H9 (cell line): ENCODE measurements at regions not wholly inside any gene's neighbourhood (a gene's known extent, or its start where the extent isn't known, plus 50 kb on each side); places are given as distances from the start of the nearest gene placed in this dataset.

Experiments used
- DNase-seq: peaks from one replicate; pipeline ENCODE4 v3.0.0-alpha.2; 2017
- H2AFZ ChIP-seq: one replicate; pipeline ENCODE4 v1.6.1; 2013; ENCODE audit warnings: mild to moderate bottlenecking, low read length, control low read depth, moderate library complexity
- H2AK5ac ChIP-seq: 2 replicates; pipeline ENCODE4 v1.6.1; 2013; ENCODE audit warnings: low read length, control low read depth, mixed read lengths; ENCODE audit not compliant: insufficient read length
- H2BK120ac ChIP-seq: one replicate; pipeline ENCODE4 v1.6.1; 2013; ENCODE audit warnings: low read depth, mild to moderate bottlenecking, low read length, control low read depth, inconsistent platforms; ENCODE audit not compliant: poor library complexity, severe bottlenecking
- H2BK12ac ChIP-seq: 2 replicates; pipeline ENCODE4 v1.6.1; 2013; ENCODE audit warnings: low read length, control low read depth, mixed read lengths, low read depth; ENCODE audit not compliant: insufficient read length
- H2BK15ac ChIP-seq: 2 replicates; pipeline ENCODE4 v1.6.1; 2013; ENCODE audit warnings: low read depth, low read length, control low read depth
- H2BK20ac ChIP-seq: one replicate; pipeline ENCODE4 v1.6.1; 2013; ENCODE audit warnings: low read depth, mild to moderate bottlenecking, low read length, control low read depth, inconsistent platforms; ENCODE audit not compliant: poor library complexity, severe bottlenecking
- H2BK5ac ChIP-seq: 2 replicates; pipeline ENCODE4 v1.6.1; 2013; ENCODE audit warnings: low read length, control low read depth, mixed read lengths; ENCODE audit not compliant: insufficient read length
- H3K14ac ChIP-seq: 2 replicates; pipeline ENCODE4 v1.6.1; 2013; ENCODE audit warnings: low read length, control low read depth; ENCODE audit not compliant: insufficient read depth
- H3K18ac ChIP-seq: 2 replicates; pipeline ENCODE4 v1.6.1; 2013; ENCODE audit warnings: low read depth, mild to moderate bottlenecking, mixed read lengths, low read length, control low read depth; ENCODE audit not compliant: insufficient read length
- H3K23ac ChIP-seq: 2 replicates; pipeline ENCODE4 v1.6.1; 2013; ENCODE audit warnings: low read length, control low read depth, mixed read lengths, low read depth; ENCODE audit not compliant: insufficient read length
- H3K23me2 ChIP-seq: 2 replicates; pipeline ENCODE4 v1.6.1; 2013; ENCODE audit warnings: low read depth, mild to moderate bottlenecking, mixed read lengths, low read length, control low read depth; ENCODE audit not compliant: insufficient read length, poor library complexity, severe bottlenecking
- H3K27ac ChIP-seq: 2 replicates; pipeline ENCODE4 v1.5.1; 2013; ENCODE audit warnings: low read length, control low read depth, mixed read lengths, low read depth; ENCODE audit not compliant: insufficient read length
- H3K27me3 ChIP-seq: 2 replicates; pipeline ENCODE4 v1.6.1; 2013; ENCODE audit warnings: low read length, control low read depth, inconsistent platforms; ENCODE audit not compliant: insufficient read depth
- H3K4ac ChIP-seq: 2 replicates; pipeline ENCODE4 v1.6.1; 2013; ENCODE audit warnings: low read depth, mild to moderate bottlenecking, control low read depth, inconsistent platforms, low read length, moderate library complexity
- H3K4me1 ChIP-seq: 2 replicates; pipeline ENCODE4 v1.6.1; 2013; ENCODE audit warnings: low read length, control low read depth, inconsistent platforms; ENCODE audit not compliant: insufficient read depth
- H3K4me2 ChIP-seq: 2 replicates; pipeline ENCODE4 v1.6.1; 2013; ENCODE audit warnings: low read length, control low read depth, mixed read lengths; ENCODE audit not compliant: insufficient read length, insufficient read depth
- H3K56ac ChIP-seq: 2 replicates; pipeline ENCODE4 v1.6.1; 2013; ENCODE audit warnings: low read depth, mild to moderate bottlenecking, mixed read lengths, low read length, control low read depth; ENCODE audit not compliant: insufficient read length
- H3K79me1 ChIP-seq: 2 replicates; pipeline ENCODE4 v1.6.1; 2013; ENCODE audit warnings: low read depth, mild to moderate bottlenecking, moderate library complexity, low read length, control low read depth, inconsistent platforms; ENCODE audit not compliant: insufficient read depth, poor library complexity, severe bottlenecking
- H3K79me2 ChIP-seq: 2 replicates; pipeline ENCODE4 v1.6.1; 2013; ENCODE audit warnings: low read length, control low read depth, inconsistent platforms; ENCODE audit not compliant: insufficient read depth
- H3K9ac ChIP-seq: 2 replicates; pipeline ENCODE4 v1.6.1; 2013; ENCODE audit warnings: low read length, control low read depth, mixed read lengths; ENCODE audit not compliant: insufficient read length; ENCODE audit errors: extremely low read depth
- H3K9me3 ChIP-seq: one replicate; pipeline ENCODE4 v1.6.1; 2013; ENCODE audit warnings: low read depth, low read length, inconsistent platforms; ENCODE audit not compliant: control insufficient read depth
- H3T11ph ChIP-seq: one replicate; pipeline ENCODE4 v1.6.1; 2013; ENCODE audit warnings: mild to moderate bottlenecking, low read length, control low read depth, inconsistent platforms
- H4K20me1 ChIP-seq: one replicate; pipeline ENCODE4 v1.6.1; 2013; ENCODE audit not compliant: control insufficient read depth, insufficient read length, insufficient read depth
- H4K5ac ChIP-seq: 2 replicates; pipeline ENCODE4 v1.6.1; 2013; ENCODE audit warnings: low read depth, mild to moderate bottlenecking, mixed read lengths, low read length, control low read depth; ENCODE audit not compliant: insufficient read length
- H4K8ac ChIP-seq: replicated peaks from 2 replicates; pipeline ENCODE4 v1.6.1; 2013; ENCODE audit warnings: low read length, control low read depth, mixed read lengths, low read depth; ENCODE audit not compliant: insufficient read length
- H4K91ac ChIP-seq: 2 replicates; pipeline ENCODE4 v1.6.1; 2013; ENCODE audit warnings: low read depth, mild to moderate bottlenecking, moderate library complexity, mixed read lengths, low read length, control low read depth; ENCODE audit not compliant: insufficient read length
- H3K27ac Mint-ChIP-seq, 3 experiments: 2 replicates in 2 of 3; 3 replicates in 1 of 3; pipeline ENCODE4 v1.8.0; 2020 to 2021; ENCODE audit warnings: mixed read lengths in 3 of 3, mild to moderate bottlenecking in 1 of 3, moderate library complexity in 1 of 3
- H3K27me3 Mint-ChIP-seq: 2 replicates; pipeline ENCODE4 v1.8.0; 2021; ENCODE audit warnings: low read depth, mild to moderate bottlenecking, moderate library complexity, mixed read lengths
- H3K36me3 Mint-ChIP-seq, 3 experiments: 2 replicates in 2 of 3; 3 replicates in 1 of 3; pipeline ENCODE4 v1.8.0; 2020 to 2021; ENCODE audit warnings: low read depth in 3 of 3, mixed read lengths in 3 of 3; ENCODE audit not compliant: insufficient read depth in 1 of 3
- H3K4me1 Mint-ChIP-seq, 2 experiments: 2 replicates each; pipeline ENCODE4 v1.8.0; 2020; ENCODE audit warnings: mixed read lengths in 2 of 2
- H3K4me3 Mint-ChIP-seq, 2 experiments: 2 replicates in 1 of 2; 3 replicates in 1 of 2; pipeline ENCODE4 v1.8.0; 2020 to 2021; ENCODE audit warnings: mild to moderate bottlenecking in 2 of 2, mixed read lengths in 2 of 2, moderate library complexity in 1 of 2
- H3K9me3 Mint-ChIP-seq, 2 experiments: 2 replicates in 1 of 2; 3 replicates in 1 of 2; pipeline ENCODE4 v1.8.0; 2020; ENCODE audit warnings: mild to moderate bottlenecking in 2 of 2, mixed read lengths in 2 of 2, moderate library complexity in 1 of 2
- WGBS: extraction: QIAGEN DNeasy Blood & Tissue Kit; methylation state at CpG from one replicate; pipeline ENCODE4 v1.1.7; 2013; ENCODE audit warnings: missing lambda C conversion rate, low lambda C conversion rate, mixed read lengths; ENCODE audit not compliant: insufficient read length; ENCODE audit errors: extremely low coverage; 5-methylcytosine and 5-hydroxymethylcytosine counted together
- TF ChIP-seq, protein P1 (sequence below): fragments of 200-600 bp; sonication (generic); conservative IDR thresholded peaks from 3 replicates; pipeline ENCODE4 v1.8.0; 2021; ENCODE audit warnings: antibody characterized with exemption, mild to moderate bottlenecking

DNA sequence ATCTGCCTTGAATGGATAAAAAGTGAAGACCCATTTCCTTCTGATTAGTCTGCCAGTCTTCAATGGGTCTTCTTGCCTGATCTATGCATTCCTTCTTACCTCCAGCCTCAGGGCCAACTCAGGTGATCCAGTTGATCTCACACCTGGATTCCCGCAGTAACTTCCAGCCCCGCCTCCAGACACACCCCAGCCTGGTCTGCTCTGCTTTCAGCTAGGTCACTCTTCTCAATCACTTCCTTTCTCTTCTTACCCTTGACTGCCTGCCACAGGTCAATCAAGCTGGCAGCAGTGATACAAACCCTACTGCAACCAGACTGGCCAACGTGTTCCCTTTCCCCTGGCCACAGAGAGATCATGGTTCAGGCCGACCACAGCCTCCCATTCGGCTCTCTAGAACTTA lies 263.6 kb downstream of the ZNF516 start:
- Histone ChIP-seq H3K79me1 (no peaks in the 10 kb centered on the region), H4K91ac (no peak overlapping the region), H2BK15ac (no peak overlapping the region), H2BK5ac (no peak overlapping the region), H2BK20ac (no peak overlapping the region), H3K14ac (no peak overlapping the region), H3T11ph (no peak overlapping the region), H3K79me2 (no peaks in the 10 kb centered on the region), H3K27me3 (no peaks in the 10 kb centered on the region), H4K8ac (no peak overlapping the region), H2BK12ac (no peak overlapping the region), H3K23ac (no peak overlapping the region), H3K18ac (no peak overlapping the region), H2AFZ (no peak overlapping the region), H3K9me3 (no peaks in the 10 kb centered on the region), H3K4me2 (no peak overlapping the region), H3K9ac (no peak overlapping the region), H3K23me2 (no peaks in the 10 kb centered on the region), H2BK120ac (no peak overlapping the region), H3K56ac (no peak overlapping the region), H4K5ac (no peak overlapping the region), H3K4ac (no peak overlapping the region), H2AK5ac (no peak overlapping the region), H4K20me1 (no peaks in the 10 kb centered on the region), H3K27ac (no peak overlapping the region), H3K4me1 (no peaks in the 10 kb centered on the region)
- peaks cover 4 to 7% of the 10 kb centered on the region in 2 experiments for H3K4me1 Mint-ChIP-seq
- H3K36me3 Mint-ChIP-seq: no peaks in the 10 kb centered on the region
- TF ChIP-seq, protein P1, sequence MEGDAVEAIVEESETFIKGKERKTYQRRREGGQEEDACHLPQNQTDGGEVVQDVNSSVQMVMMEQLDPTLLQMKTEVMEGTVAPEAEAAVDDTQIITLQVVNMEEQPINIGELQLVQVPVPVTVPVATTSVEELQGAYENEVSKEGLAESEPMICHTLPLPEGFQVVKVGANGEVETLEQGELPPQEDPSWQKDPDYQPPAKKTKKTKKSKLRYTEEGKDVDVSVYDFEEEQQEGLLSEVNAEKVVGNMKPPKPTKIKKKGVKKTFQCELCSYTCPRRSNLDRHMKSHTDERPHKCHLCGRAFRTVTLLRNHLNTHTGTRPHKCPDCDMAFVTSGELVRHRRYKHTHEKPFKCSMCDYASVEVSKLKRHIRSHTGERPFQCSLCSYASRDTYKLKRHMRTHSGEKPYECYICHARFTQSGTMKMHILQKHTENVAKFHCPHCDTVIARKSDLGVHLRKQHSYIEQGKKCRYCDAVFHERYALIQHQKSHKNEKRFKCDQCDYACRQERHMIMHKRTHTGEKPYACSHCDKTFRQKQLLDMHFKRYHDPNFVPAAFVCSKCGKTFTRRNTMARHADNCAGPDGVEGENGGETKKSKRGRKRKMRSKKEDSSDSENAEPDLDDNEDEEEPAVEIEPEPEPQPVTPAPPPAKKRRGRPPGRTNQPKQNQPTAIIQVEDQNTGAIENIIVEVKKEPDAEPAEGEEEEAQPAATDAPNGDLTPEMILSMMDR: no peak
- no CpG with 5 or more reads among the region's 5 CpGs for WGBS
- H3K4me3 Mint-ChIP-seq: no peak overlapping the region
- peaks cover 0 to 3% of the 10 kb centered on the region in 2 experiments; a peak in 1 of 5 replicates for H3K9me3 Mint-ChIP-seq
- peak; percentile 53 for DNase-seq
- no peaks in the 10 kb centered on the region; the same call in none of the 2 replicates for H3K27me3 Mint-ChIP-seq
- H3K27ac Mint-ChIP-seq: no peak overlapping the region
